Vagina (tissue), 2 donors: ENCODE measurements at regions not wholly inside any gene's neighbourhood (a gene's known extent, or its start where the extent isn't known, plus 50 kb on each side); places are given as distances from the start of the nearest gene placed in this dataset.

Experiments
- DNase-seq, 2 donors: peaks; one replicate each; pipeline ENCODE4 v3.0.0-alpha.2; 2017; ENCODE audit errors: extremely low spot score in 2 of 2
- H3K27ac ChIP-seq: fragments of 200-600 bp; sonication (generic); one replicate; pipeline ENCODE4 v1.5.1; 2019
- H3K27me3 ChIP-seq: fragments of 200-600 bp; sonication (generic); one replicate; pipeline ENCODE4 v1.5.1; 2019
- H3K36me3 ChIP-seq, 2 donors: fragments of 200-600 bp; sonication (generic); one replicate each; pipeline ENCODE4 v1.5.1; 2017 to 2019
- H3K4me1 ChIP-seq: fragments of 200-600 bp; sonication (generic); one replicate; pipeline ENCODE4 v1.5.1; 2019
- H3K4me3 ChIP-seq, 2 donors: fragments of 200-600 bp; sonication (generic); 1 replicate in 1 of 2; 2 replicates in 1 of 2; pipeline ENCODE4 v1.5.1; 2016 to 2019
- H3K9me3 ChIP-seq: fragments of 200-600 bp; sonication (generic); one replicate; pipeline ENCODE4 v1.5.1; 2019
- POLR2A ChIP-seq, 2 donors: fragments of 450-650 bp; IDR thresholded peaks; one replicate each; pipeline ENCODE4 v1.6.1; 2017; ENCODE audit warnings: antibody characterized with exemption in 2 of 2, mild to moderate bottlenecking in 2 of 2, moderate library complexity in 2 of 2
- POLR2AphosphoS5 ChIP-seq, 2 donors: sonication (generic); formaldehyde crosslinking; IDR thresholded peaks; one replicate each; pipeline ENCODE4 v1.9.0; 2017; ENCODE audit warnings: antibody characterized with exemption in 2 of 2, mild to moderate bottlenecking in 2 of 2, low read depth in 1 of 2; ENCODE audit not compliant: insufficient read depth in 1 of 2
- intact Hi-C: fragments of 100-400 bp; cut with DNase I; formaldehyde crosslinking; loops from one replicate; pipeline ENCODE4 v1.15.1; 2023
- TF ChIP-seq, protein P1 (sequence below), 3 experiments: fragments of 450-650 bp in 2 of 3; fragments of 200-600 bp in 1 of 3; sonication (generic) in 1 of 3; IDR thresholded peaks; one replicate each; pipeline ENCODE4 v1.5.1; 2017 to 2019; ENCODE audit warnings: antibody characterized with exemption in 3 of 3, mild to moderate bottlenecking in 2 of 3, moderate library complexity in 2 of 3

GRCh38 chr2:35468245-35468644 lies 887.3 kb upstream of the CRIM1 start:
- H3K27ac ChIP-seq = no peak overlapping the region
- no peaks in the 10 kb centered on the region for H3K9me3 ChIP-seq
- H3K4me3 ChIP-seq = no peak overlapping the region
- DNase-seq = no peak
- TF ChIP-seq POLR2AphosphoS5 (IDR thresholded peaks at IDR 0.05; ENCODE audit: insufficient read depth in 1 of 2, low read depth in 1 of 2) (no peak), POLR2A (IDR thresholded peaks at IDR 0.05) (no peak)
- TF ChIP-seq, protein P1, sequence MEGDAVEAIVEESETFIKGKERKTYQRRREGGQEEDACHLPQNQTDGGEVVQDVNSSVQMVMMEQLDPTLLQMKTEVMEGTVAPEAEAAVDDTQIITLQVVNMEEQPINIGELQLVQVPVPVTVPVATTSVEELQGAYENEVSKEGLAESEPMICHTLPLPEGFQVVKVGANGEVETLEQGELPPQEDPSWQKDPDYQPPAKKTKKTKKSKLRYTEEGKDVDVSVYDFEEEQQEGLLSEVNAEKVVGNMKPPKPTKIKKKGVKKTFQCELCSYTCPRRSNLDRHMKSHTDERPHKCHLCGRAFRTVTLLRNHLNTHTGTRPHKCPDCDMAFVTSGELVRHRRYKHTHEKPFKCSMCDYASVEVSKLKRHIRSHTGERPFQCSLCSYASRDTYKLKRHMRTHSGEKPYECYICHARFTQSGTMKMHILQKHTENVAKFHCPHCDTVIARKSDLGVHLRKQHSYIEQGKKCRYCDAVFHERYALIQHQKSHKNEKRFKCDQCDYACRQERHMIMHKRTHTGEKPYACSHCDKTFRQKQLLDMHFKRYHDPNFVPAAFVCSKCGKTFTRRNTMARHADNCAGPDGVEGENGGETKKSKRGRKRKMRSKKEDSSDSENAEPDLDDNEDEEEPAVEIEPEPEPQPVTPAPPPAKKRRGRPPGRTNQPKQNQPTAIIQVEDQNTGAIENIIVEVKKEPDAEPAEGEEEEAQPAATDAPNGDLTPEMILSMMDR (IDR thresholded peaks at IDR 0.05) = no peak
- no peaks in the 10 kb centered on the region for H3K36me3 ChIP-seq
- intact Hi-C loops = no loop called here
- H3K4me1 ChIP-seq = no peaks in the 10 kb centered on the region
- no peaks in the 10 kb centered on the region for H3K27me3 ChIP-seq

- no peak for TF ChIP-seq POLR2AphosphoS5 (IDR thresholded peaks at IDR 0.05; ENCODE audit: insufficient read depth in 1 of 2, low read depth in 1 of 2)
- no peaks in the 10 kb centered on the region for H3K9me3 ChIP-seq
- H3K27ac ChIP-seq = no peak overlapping the region
- DNase-seq = no peak
- H3K27me3 ChIP-seq = no peaks in the 10 kb centered on the region
- H3K4me1 ChIP-seq = no peaks in the 10 kb centered on the region
- intact Hi-C loops = no loop called here
- no peaks in the 10 kb centered on the region for H3K36me3 ChIP-seq
- H3K4me3 ChIP-seq = no peak overlapping the region
These were observed 891.6 kb upstream of the CRIM1 start for GRCh38 chr2:35463805-35464596.

GRCh38 chr2:35462226-35462998 lies 893.2 kb upstream of the CRIM1 start:
- Histone ChIP-seq H3K27ac (no peak overlapping the region), H3K4me3 (no peak overlapping the region), H3K36me3 (no peaks in the 10 kb centered on the region), H3K9me3 (no peaks in the 10 kb centered on the region), H3K27me3 (no peaks in the 10 kb centered on the region), H3K4me1 (no peaks in the 10 kb centered on the region)
- TF ChIP-seq POLR2AphosphoS5 (IDR thresholded peaks at IDR 0.05; ENCODE audit: insufficient read depth in 1 of 2, low read depth in 1 of 2) = no peak
- TF ChIP-seq, protein P1 (IDR thresholded peaks at IDR 0.05) = no peak
- no peak for TF ChIP-seq POLR2A (IDR thresholded peaks at IDR 0.05)
- intact Hi-C loops = no loop called here
- DNase-seq = no peak

DNA sequence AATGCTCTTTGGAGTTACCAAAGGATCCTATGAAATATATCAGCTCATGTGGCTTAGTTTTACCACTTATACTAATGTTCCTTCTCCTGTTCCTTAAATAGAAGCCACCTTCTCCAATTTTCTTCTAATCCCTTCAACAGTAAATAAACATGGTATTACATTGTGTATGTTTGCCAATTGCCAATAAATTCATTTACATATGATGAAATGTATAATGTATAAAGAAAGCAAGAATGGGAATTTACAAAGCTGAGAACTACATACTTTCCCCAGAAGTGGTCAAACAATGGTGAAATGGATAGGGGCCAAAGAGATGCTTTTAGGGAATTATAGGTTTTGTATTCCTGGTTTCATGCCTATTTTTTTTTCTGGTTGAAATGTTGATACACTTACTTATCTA lies 894.2 kb upstream of the CRIM1 start:
- H3K4me1 ChIP-seq = no peaks in the 10 kb centered on the region
- no peaks in the 10 kb centered on the region for H3K36me3 ChIP-seq
- no peak overlapping the region for H3K27ac ChIP-seq
- no peaks in the 10 kb centered on the region for H3K27me3 ChIP-seq
- TF ChIP-seq POLR2AphosphoS5 (IDR thresholded peaks at IDR 0.05; ENCODE audit: insufficient read depth in 1 of 2, low read depth in 1 of 2) = no peak
- no peak for TF ChIP-seq POLR2A (IDR thresholded peaks at IDR 0.05)
- TF ChIP-seq, protein P1 (IDR thresholded peaks at IDR 0.05) = no peak
- no peak for DNase-seq
- intact Hi-C loops = no loop called here
- no peaks in the 10 kb centered on the region for H3K9me3 ChIP-seq
- H3K4me3 ChIP-seq = no peak overlapping the region

DNA sequence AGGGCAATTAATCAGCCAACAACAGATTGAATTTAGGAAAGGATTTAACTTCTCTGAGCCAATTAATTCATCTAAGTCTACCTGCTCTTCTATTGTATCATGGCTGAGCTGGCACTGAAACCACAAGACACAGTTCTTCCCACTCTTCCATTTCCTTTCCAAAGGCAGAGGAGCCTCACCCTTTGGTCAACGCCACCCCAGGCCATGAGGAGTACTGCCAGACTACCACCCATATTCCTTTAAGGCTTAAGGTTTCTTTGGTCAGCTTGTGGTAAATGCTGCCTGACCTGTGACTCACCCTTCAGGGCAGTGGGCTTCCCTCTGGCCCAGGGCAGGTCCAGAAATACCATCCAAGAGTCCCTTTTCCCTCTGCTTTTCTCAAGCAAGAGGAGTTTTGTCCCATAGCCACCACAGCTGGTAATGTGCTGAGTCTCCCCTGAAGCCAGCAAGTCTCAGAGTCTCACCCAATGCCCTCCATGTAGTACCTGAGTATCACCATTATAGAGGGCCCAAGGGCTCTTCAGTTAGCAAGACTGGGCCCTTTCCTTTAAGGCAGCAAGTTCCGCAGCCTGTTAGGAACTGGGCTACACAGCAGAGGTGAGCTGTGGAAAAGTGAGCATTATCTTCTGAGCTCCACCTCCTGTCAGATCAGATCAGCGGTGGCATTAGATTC lies 900.5 kb upstream of the CRIM1 start:
- TF ChIP-seq POLR2A (IDR thresholded peaks at IDR 0.05) (no peak), POLR2AphosphoS5 (IDR thresholded peaks at IDR 0.05; ENCODE audit: insufficient read depth in 1 of 2, low read depth in 1 of 2) (no peak)
- TF ChIP-seq, protein P1 (IDR thresholded peaks at IDR 0.05) = no peak
- H3K27ac ChIP-seq = no peak overlapping the region
- no peak overlapping the region for H3K4me3 ChIP-seq
- H3K27me3 ChIP-seq = no peaks in the 10 kb centered on the region
- H3K9me3 ChIP-seq = no peaks in the 10 kb centered on the region
- intact Hi-C loops = no loop called here
- no peak for DNase-seq
- no peaks in the 10 kb centered on the region for H3K4me1 ChIP-seq
- H3K36me3 ChIP-seq = no peaks in the 10 kb centered on the region
